HepG2 (cell line): ENCODE measurements at regions not wholly inside any gene's neighbourhood (a gene's known extent, or its start where the extent isn't known, plus 50 kb on each side); places are given as distances from the start of the nearest gene placed in this dataset.

Experiments used
- ATAC-seq: fragments of 200-7000 bp; cut with Tn5 transposase; 3 replicates; pipeline ENCODE4 v1.9.1; 2020; ENCODE audit warnings: mild to moderate bottlenecking, moderate library complexity
- BruUV-seq: library from RNA; stranded (reverse); fragments of 400-500 nt; replicated peaks from 2 replicates; lab custom pipeline; 2021; lab: Mats Ljungman, UMichigan
- CTCF ChIA-PET: fragments of 300-600 bp; formaldehyde crosslinking; extraction: SDS; loops from one replicate; lab custom pipeline; 2021; ENCODE audit warnings: low total read pairs, inconsistent platforms, low intra/inter-chr PET ratio; lab: Yijun Ruan, JAX
- POLR2A ChIA-PET: fragments of 350-600 bp; sonication (Branson Sonifier 250); formaldehyde crosslinking; loops from one replicate; lab custom pipeline; 2020; ENCODE audit warnings: antibody characterized with exemption, inconsistent platforms; lab: Yijun Ruan, JAX
- DNase-seq: peaks from one replicate; pipeline ENCODE4 v3.0.0-alpha.2; 2015; ENCODE audit warnings: low spot score
- FAIRE-seq: peaks from 3 replicates; lab custom pipeline; 2011; peaks lifted over from hg19 to GRCh38; lab: Jason Lieb, UNC
- H2AFZ ChIP-seq: one replicate; pipeline ENCODE4 v1.6.1; 2011; ENCODE audit warnings: low read length, inconsistent platforms
- H3K27ac ChIP-seq: fragments of 300-600 bp; 3 replicates; pipeline ENCODE4 v1.8.0; 2011; ENCODE audit warnings: mixed run types, mild to moderate bottlenecking, mixed read lengths, low read length, inconsistent platforms; ENCODE audit not compliant: insufficient read depth; ENCODE audit errors: extremely low read length
- H3K27me3 ChIP-seq, 2 experiments: fragments of 200-600 bp in 1 of 2; 2 replicates in 1 of 2; 3 replicates in 1 of 2; pipeline versions ENCODE4 v1.6.0 to v1.8.0; 2011; ENCODE audit warnings: low read length in 2 of 2, mild to moderate bottlenecking in 2 of 2, moderate library complexity in 2 of 2, inconsistent platforms in 1 of 2; ENCODE audit not compliant: insufficient read depth in 2 of 2, control insufficient read depth in 1 of 2
- H3K36me3 ChIP-seq, 2 experiments: fragments of 200-600 bp in 1 of 2; replicated peaks in 1 of 2; 2 replicates in 1 of 2; 3 replicates in 1 of 2; pipeline versions ENCODE4 v1.5.1 to v1.8.0; 2011; ENCODE audit warnings: low read length in 2 of 2, inconsistent platforms in 1 of 2; ENCODE audit not compliant: insufficient read depth in 2 of 2, control insufficient read depth in 1 of 2
- H3K4me1 ChIP-seq: 2 replicates; pipeline ENCODE4 v1.5.1; 2012; ENCODE audit warnings: low read length, inconsistent platforms; ENCODE audit not compliant: insufficient read depth
- H3K4me2 ChIP-seq: 2 replicates; pipeline ENCODE4 v1.6.0; 2011; ENCODE audit warnings: low read depth, low read length, inconsistent platforms
- H3K4me3 ChIP-seq, 3 experiments: fragments of 200-600 bp in 1 of 3; sonication (generic), shearing (Covaris generic) in 1 of 3; replicated peaks in 1 of 3; 2 replicates each; pipeline ENCODE4 v1.5.1; 2011 to 2016; ENCODE audit warnings: low read length in 3 of 3, inconsistent platforms in 2 of 3, low read depth in 2 of 3, mild to moderate bottlenecking in 2 of 3, control low read depth in 1 of 3, mixed read lengths in 1 of 3; ENCODE audit not compliant: insufficient read depth in 1 of 3
- H3K79me2 ChIP-seq: one replicate; pipeline ENCODE4 v1.6.1; 2011; ENCODE audit warnings: low read length, inconsistent platforms; ENCODE audit not compliant: insufficient read depth
- H3K9ac ChIP-seq: 2 replicates; pipeline ENCODE4 v1.6.0; 2011; ENCODE audit warnings: mild to moderate bottlenecking, low read depth, low read length, inconsistent platforms; ENCODE audit not compliant: insufficient read depth
- H3K9me3 ChIP-seq: 2 replicates; pipeline ENCODE4 v1.5.1; 2012; ENCODE audit warnings: mild to moderate bottlenecking, low read length
- H4K20me1 ChIP-seq: 2 replicates; pipeline ENCODE4 v1.6.0; 2011; ENCODE audit warnings: inconsistent platforms, mild to moderate bottlenecking, low read length, moderate library complexity; ENCODE audit not compliant: insufficient read depth
- CBFB ChIP-seq: sonication (generic); formaldehyde crosslinking; IDR thresholded peaks from 2 replicates; pipeline ENCODE4 v1.4.0; 2020; ENCODE audit warnings: missing genetic modification reagents
- ISX ChIP-seq: sonication (generic); formaldehyde crosslinking; conservative IDR thresholded peaks from 2 replicates; pipeline ENCODE4 v1.5.0; 2020; ENCODE audit warnings: missing genetic modification reagents
- NAIF1 ChIP-seq: sonication (generic); formaldehyde crosslinking; IDR thresholded peaks from 2 replicates; pipeline ENCODE4 v1.5.0; 2020; ENCODE audit warnings: mild to moderate bottlenecking, missing genetic modification reagents, borderline replicate concordance
- REXO4 ChIP-seq: sonication (generic); formaldehyde crosslinking; IDR thresholded peaks from 2 replicates; pipeline ENCODE4 v1.8.0; 2022; ENCODE audit warnings: missing genetic modification reagents, mild to moderate bottlenecking, borderline replicate concordance
- TEAD2 ChIP-seq: sonication (generic); formaldehyde crosslinking; IDR thresholded peaks from 2 replicates; pipeline ENCODE4 v1.9.0; 2021; ENCODE audit warnings: missing genetic modification reagents
- THAP9 ChIP-seq: sonication (generic); formaldehyde crosslinking; IDR thresholded peaks from 2 replicates; pipeline ENCODE4; 2020; ENCODE audit warnings: missing genetic modification reagents, mild to moderate bottlenecking, borderline replicate concordance
- ZBTB26 ChIP-seq: IDR thresholded peaks from 2 replicates; pipeline ENCODE4 v1.6.1; 2016; ENCODE audit warnings: missing compliant biosample characterization, missing genetic modification reagents, borderline replicate concordance
- ZNF564 ChIP-seq: sonication (generic); formaldehyde crosslinking; IDR thresholded peaks from 2 replicates; pipeline ENCODE4 v1.8.1; 2023; ENCODE audit warnings: mild to moderate bottlenecking, missing genetic modification reagents
- ZNF644 ChIP-seq: IDR thresholded peaks from 2 replicates; pipeline ENCODE4 v1.6.1; 2016; ENCODE audit warnings: low read depth
- WGBS: methylation state at CpG from one replicate; pipeline ENCODE4 v1.1.6; 2017; ENCODE audit warnings: low lambda C conversion rate; 5-methylcytosine and 5-hydroxymethylcytosine counted together
- in situ Hi-C: cut with HindIII; loops from 2 replicates; pipeline ENCODE4 v1.10.0; 2017; ENCODE audit warnings: low pct_unique_long_range_greater_than_20kb; ENCODE audit not compliant: extremely low pct_ligation_motif_present
- intact Hi-C: fragments of 100-400 bp; cut with micrococcal nuclease; formaldehyde crosslinking; loops from one replicate; pipeline ENCODE4 v1.10.0; 2022; ENCODE audit not compliant: unreplicated experiment

GRCh38 chr13:105827111-105827809, 708.2 kb downstream of the EFNB2 start:
- H3K4me2 ChIP-seq: no peak overlapping the region
- WGBS: 19% methylated on average over 7 of the region's 7 CpGs
- in situ Hi-C loops: no loop called here
- H3K9me3 ChIP-seq: peaks cover 23% of the 10 kb centered on the region
- FAIRE-seq: no peak
- no peaks in the 10 kb centered on the region for H4K20me1 ChIP-seq
- ChIA-PET CTCF (no interaction called here), POLR2A (no interaction called here)
- H3K79me2 ChIP-seq: no peaks in the 10 kb centered on the region
- no peak overlapping the region for H3K4me3 ChIP-seq
- H3K9ac ChIP-seq: no peak overlapping the region
- DNase-seq: no peak
- TF ChIP-seq CBFB (CRISPR knock-in tag) (no peak), ZBTB26 (CRISPR knock-in tag) (no peak)
- no peak for ATAC-seq
- H3K27ac ChIP-seq: no peak overlapping the region
- H2AFZ ChIP-seq: no peak overlapping the region
- intact Hi-C loops: no loop called here
- no peaks in the 10 kb centered on the region for H3K27me3 ChIP-seq
- no peaks in the 10 kb centered on the region for H3K4me1 ChIP-seq
- BruUV-seq: no TSS peak
- H3K36me3 ChIP-seq: no peaks in the 10 kb centered on the region

GRCh38 chr13:105825071-105825470, 710.4 kb downstream of the EFNB2 start:
- POLR2A ChIA-PET: no interaction called here
- ATAC-seq (no peak), DNase-seq (no peak), FAIRE-seq (no peak)
- H3K27me3 ChIP-seq: no peaks in the 10 kb centered on the region
- H2AFZ ChIP-seq: no peak overlapping the region
- BruUV-seq: no TSS peak
- in situ Hi-C loops (no loop called here), intact Hi-C loops (no loop called here)
- H3K79me2 ChIP-seq: no peaks in the 10 kb centered on the region
- no peak overlapping the region for H3K4me3 ChIP-seq
- no peak overlapping the region for H3K27ac ChIP-seq
- no peaks in the 10 kb centered on the region for H4K20me1 ChIP-seq
- no peak overlapping the region for H3K9ac ChIP-seq
- H3K4me1 ChIP-seq: no peaks in the 10 kb centered on the region
- 0% methylated on average over 1 of the region's 1 CpG for WGBS
- CTCF ChIA-PET: no interaction called here
- no peaks in the 10 kb centered on the region for H3K36me3 ChIP-seq
- H3K9me3 ChIP-seq: peaks cover 15% of the 10 kb centered on the region
- H3K4me2 ChIP-seq: no peak overlapping the region
- TF ChIP-seq ZNF644 (CRISPR knock-in tag) (no peak), TEAD2 (no peak), ZNF564 (CRISPR knock-in tag) (no peak), THAP9 (CRISPR knock-in tag) (no peak), ISX (CRISPR knock-in tag) (no peak), REXO4 (CRISPR knock-in tag) (no peak), NAIF1 (CRISPR knock-in tag) (no peak)
